ENCODE measurements at regions not wholly inside any gene's neighbourhood (a gene's known extent, or its start where the extent isn't known, plus 50 kb on each side); places are given as distances from the start of the nearest gene placed in this dataset.

- Histone ChIP-seq H3K9me3 (no peaks in the 10 kb centered on the region), H3K27me3 (no peaks in the 10 kb centered on the region), H3K4me3 (ENCODE audit: low read depth, low read length) (no peak overlapping the region), H3K36me3 (no peaks in the 10 kb centered on the region), H3K4me1 (no peaks in the 10 kb centered on the region)
- TF ChIP-seq CTCF (IDR thresholded peaks at IDR 0.05; ENCODE audit: low read depth, low read length), result no peak
- no peak for DNase-seq
Measured at GRCh38 chr9:29958469-29958868, 2385.2 kb upstream of the C9orf72 start.

GRCh38 chr9:29965834-29966233, 2392.6 kb upstream of the C9orf72 start:
- Histone ChIP-seq H3K27me3 (no peaks in the 10 kb centered on the region), H3K9me3 (no peaks in the 10 kb centered on the region), H3K4me3 (ENCODE audit: low read depth, low read length) (no peak overlapping the region), H3K36me3 (no peaks in the 10 kb centered on the region), H3K4me1 (peaks cover 6% of the 10 kb centered on the region)
- TF ChIP-seq CTCF (IDR thresholded peaks at IDR 0.05; ENCODE audit: low read depth, low read length), result no peak
- DNase-seq, result peak; percentile 22

- Histone ChIP-seq H3K4me3 (ENCODE audit: low read depth, low read length) (no peak overlapping the region), H3K9me3 (no peaks in the 10 kb centered on the region), H3K27me3 (no peaks in the 10 kb centered on the region), H3K36me3 (no peaks in the 10 kb centered on the region), H3K4me1 (peaks cover 6% of the 10 kb centered on the region)
- peak; percentile 22 for DNase-seq
- TF ChIP-seq CTCF (IDR thresholded peaks at IDR 0.05; ENCODE audit: low read depth, low read length), result no peak
Measured at GRCh38 chr9:29966247-29966646, 2393.0 kb upstream of the C9orf72 start.

- TF ChIP-seq CTCF (IDR thresholded peaks at IDR 0.05; ENCODE audit: low read depth, low read length), result no peak
- Histone ChIP-seq H3K36me3 (no peaks in the 10 kb centered on the region), H3K4me3 (ENCODE audit: low read depth, low read length) (no peak overlapping the region), H3K9me3 (no peaks in the 10 kb centered on the region), H3K4me1 (peaks cover 6% of the 10 kb centered on the region), H3K27me3 (no peaks in the 10 kb centered on the region)
- no peak for DNase-seq
Measured at GRCh38 chr9:29968831-29969230, 2395.6 kb upstream of the C9orf72 start.

- Histone ChIP-seq H3K27me3 (no peaks in the 10 kb centered on the region), H3K4me1 (peaks cover 6% of the 10 kb centered on the region), H3K36me3 (no peaks in the 10 kb centered on the region), H3K9me3 (no peaks in the 10 kb centered on the region), H3K4me3 (ENCODE audit: low read depth, low read length) (no peak overlapping the region)
- TF ChIP-seq CTCF (IDR thresholded peaks at IDR 0.05; ENCODE audit: low read depth, low read length), result no peak
- DNase-seq, result no peak
Measured at GRCh38 chr9:29969408-29969807, 2396.1 kb upstream of the C9orf72 start.

- no peaks in the 10 kb centered on the region for H3K27me3 ChIP-seq
- peaks cover 6% of the 10 kb centered on the region for H3K4me1 ChIP-seq
- no peak for DNase-seq
- no peak overlapping the region for H3K4me3 ChIP-seq (ENCODE audit: low read depth, low read length)
- no peaks in the 10 kb centered on the region for H3K36me3 ChIP-seq
- no peak for TF ChIP-seq CTCF (IDR thresholded peaks at IDR 0.05; ENCODE audit: low read depth, low read length)
- no peaks in the 10 kb centered on the region for H3K9me3 ChIP-seq
Measured at GRCh38 chr9:29969856-29970647, 2396.8 kb upstream of the C9orf72 start.
